ENCODE measurements at regions not wholly inside any gene's neighbourhood (a gene's known extent, or its start where the extent isn't known, plus 50 kb on each side); places are given as distances from the start of the nearest gene placed in this dataset.

- Histone ChIP-seq H3K27ac (ENCODE audit: extremely low read depth, low read depth, low read length) (no peak overlapping the region), H3K4me2 (ENCODE audit: insufficient read depth, low read length) (no peak overlapping the region), H3K27me3 (ENCODE audit: control insufficient read depth in 2 of 2, insufficient read depth in 2 of 2, low read length in 2 of 2) (no peaks in the 10 kb centered on the region), H3K4me3 (no peak overlapping the region), H2AFZ (ENCODE audit: low read depth, low read length) (no peak overlapping the region), H3K36me3 (ENCODE audit: control insufficient read depth, insufficient read depth, low read length) (no peaks in the 10 kb centered on the region), H3K79me2 (ENCODE audit: control insufficient read depth, insufficient read depth, low read length) (no peaks in the 10 kb centered on the region), H3K9me3 (replicated peaks; ENCODE audit: control insufficient read depth, insufficient read depth, low read depth, low read length) (no peaks in the 10 kb centered on the region), H4K20me1 (replicated peaks; ENCODE audit: control insufficient read depth, insufficient read depth, low read length) (no peaks in the 10 kb centered on the region), H3K9ac (ENCODE audit: insufficient read depth in 1 of 2, low read depth in 2 of 2, low read length in 2 of 2) (no peak overlapping the region), H3K4me1 (replicated peaks in 1 of 2; ENCODE audit: control insufficient read depth in 2 of 2, insufficient read depth in 2 of 2, low read length in 2 of 2) (no peaks in the 10 kb centered on the region), H3K9me1 (ENCODE audit: control insufficient read depth, insufficient read depth, low read length) (no peaks in the 10 kb centered on the region)
- ChIA-PET CTCF (ENCODE audit: low intra/inter-chr PET ratio) (no interaction called here), POLR2A (no interaction called here)
- 0% methylated on average over 2 of the region's 2 CpGs for WGBS (ENCODE audit: insufficient coverage, low coverage, missing lambda C conversion rate)
- TF ChIP-seq YY1 (IDR thresholded peaks at IDR 0.05; ENCODE audit: borderline replicate concordance in 1 of 3, control insufficient read depth in 1 of 3, extremely low read depth in 1 of 3, insufficient read depth in 3 of 3, insufficient read length in 1 of 3, insufficient replicate concordance in 2 of 3, low read depth in 1 of 3, low read length in 2 of 3): no peak
- TF ChIP-seq PHB (CRISPR knock-in tag; IDR thresholded peaks at IDR 0.05): no peak
- TF ChIP-seq FIP1L1 (IDR thresholded peaks at IDR 0.05; ENCODE audit: low read depth, low read length, poor library complexity, severe bottlenecking): no peak
- TF ChIP-seq SMC3 (conservative IDR thresholded peaks at IDR 0.05; ENCODE audit: insufficient read depth, low read depth, low read length): no peak
- TF ChIP-seq TAF1 (IDR thresholded peaks at IDR 0.05; ENCODE audit: control insufficient read depth, extremely low read depth, insufficient read depth, low read length, severe bottlenecking): no peak
- TF ChIP-seq, protein P1, sequence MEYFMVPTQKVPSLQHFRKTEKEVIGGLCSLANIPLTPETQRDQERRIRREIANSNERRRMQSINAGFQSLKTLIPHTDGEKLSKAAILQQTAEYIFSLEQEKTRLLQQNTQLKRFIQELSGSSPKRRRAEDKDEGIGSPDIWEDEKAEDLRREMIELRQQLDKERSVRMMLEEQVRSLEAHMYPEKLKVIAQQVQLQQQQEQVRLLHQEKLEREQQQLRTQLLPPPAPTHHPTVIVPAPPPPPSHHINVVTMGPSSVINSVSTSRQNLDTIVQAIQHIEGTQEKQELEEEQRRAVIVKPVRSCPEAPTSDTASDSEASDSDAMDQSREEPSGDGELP (CRISPR knock-in tag; IDR thresholded peaks at IDR 0.05; ENCODE audit: borderline replicate concordance): no peak
- no peak for TF ChIP-seq RAD51 (IDR thresholded peaks at IDR 0.05; ENCODE audit: borderline replicate concordance, low read depth)
- TF ChIP-seq POLR3G (IDR thresholded peaks at IDR 0.05; ENCODE audit: extremely low read depth, insufficient read length, insufficient replicate concordance): no peak
- no peak for TF ChIP-seq MEF2A (IDR thresholded peaks at IDR 0.05; ENCODE audit: control insufficient read depth, low read depth, low read length)
- no peak for TF ChIP-seq BRD4 (IDR thresholded peaks at IDR 0.05)
- TF ChIP-seq SREBF1 (IDR thresholded peaks at IDR 0.05; ENCODE audit: borderline replicate concordance, low read depth, low read length): no peak
- no peak for TF ChIP-seq KDM2B (CRISPR knock-in tag; IDR thresholded peaks at IDR 0.05)
- TF ChIP-seq ERF (CRISPR knock-in tag; IDR thresholded peaks at IDR 0.05): no peak
- no peak for TF ChIP-seq TBL1XR1 (IDR thresholded peaks at IDR 0.05; ENCODE audit: low read length in 2 of 2)
- no peak for TF ChIP-seq KDM4B (IDR thresholded peaks at IDR 0.05; ENCODE audit: borderline replicate concordance in 2 of 2, low read depth in 1 of 2)
- in situ Hi-C loops (cut with MboI) (no loop called here), intact Hi-C loops (cut with micrococcal nuclease) (no loop called here)
- no peak for DNase-seq (ENCODE audit: extremely low read depth in 1 of 4, low spot score in 3 of 4)
- no TSS peak for BruUV-seq (replicated peaks)
- no peak for ATAC-seq
- no peak for FAIRE-seq
Measured at GRCh38 chrX:42585842-42586621, 191.9 kb downstream of the PPP1R2C start.
